DMS114 treated with DMSO at 0.1 percent for 48 hours (cell line): ENCODE measurements at regions not wholly inside any gene's neighbourhood (a gene's known extent, or its start where the extent isn't known, plus 50 kb on each side); places are given as distances from the start of the nearest gene placed in this dataset.

Source experiments
- DNase-seq: peaks from one replicate; lab custom pipeline; 2025; ENCODE audit not compliant: unreplicated experiment; lab: John Stamatoyannopoulos, UW

- DNase-seq: no peak
Observed at GRCh38 chr6:45714006-45714730, 301.5 kb downstream of the CLIC5 start.
